ENCODE measurements at regions not wholly inside any gene's neighbourhood (a gene's known extent, or its start where the extent isn't known, plus 50 kb on each side); places are given as distances from the start of the nearest gene placed in this dataset.

DNA sequence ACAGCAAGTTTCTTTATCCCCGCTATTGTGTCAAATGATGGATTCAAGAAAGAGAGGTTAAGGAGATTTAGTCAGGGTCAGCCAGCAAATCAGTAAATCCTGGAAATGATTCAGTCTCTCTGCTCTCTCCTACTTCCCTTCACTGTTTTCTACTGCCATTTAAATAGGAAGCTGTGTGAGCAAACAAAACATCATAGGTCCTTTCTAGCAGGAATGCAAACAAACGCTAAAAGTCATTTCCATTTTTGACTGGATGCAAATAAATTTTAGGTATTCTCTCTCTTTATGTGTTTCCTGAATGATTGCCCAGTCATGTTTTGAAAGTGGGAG, 299.4 kb upstream of the RORA start:
- Histone ChIP-seq H3K4me3 (no peak overlapping the region), H3K27me3 (ENCODE audit: low read depth) (peaks cover 21% of the 10 kb centered on the region), H3K4me1 (no peaks in the 10 kb centered on the region), H3K36me3 (no peaks in the 10 kb centered on the region), H3K9me3 (replicated peaks) (no peaks in the 10 kb centered on the region), H3K27ac (replicated peaks) (no peak overlapping the region)
- TF ChIP-seq CTCF (IDR thresholded peaks at IDR 0.05; ENCODE audit: borderline replicate concordance), result no peak
- DNase-seq, result no peak
- intact Hi-C loops (cut with micrococcal nuclease), result no loop called here

DNA sequence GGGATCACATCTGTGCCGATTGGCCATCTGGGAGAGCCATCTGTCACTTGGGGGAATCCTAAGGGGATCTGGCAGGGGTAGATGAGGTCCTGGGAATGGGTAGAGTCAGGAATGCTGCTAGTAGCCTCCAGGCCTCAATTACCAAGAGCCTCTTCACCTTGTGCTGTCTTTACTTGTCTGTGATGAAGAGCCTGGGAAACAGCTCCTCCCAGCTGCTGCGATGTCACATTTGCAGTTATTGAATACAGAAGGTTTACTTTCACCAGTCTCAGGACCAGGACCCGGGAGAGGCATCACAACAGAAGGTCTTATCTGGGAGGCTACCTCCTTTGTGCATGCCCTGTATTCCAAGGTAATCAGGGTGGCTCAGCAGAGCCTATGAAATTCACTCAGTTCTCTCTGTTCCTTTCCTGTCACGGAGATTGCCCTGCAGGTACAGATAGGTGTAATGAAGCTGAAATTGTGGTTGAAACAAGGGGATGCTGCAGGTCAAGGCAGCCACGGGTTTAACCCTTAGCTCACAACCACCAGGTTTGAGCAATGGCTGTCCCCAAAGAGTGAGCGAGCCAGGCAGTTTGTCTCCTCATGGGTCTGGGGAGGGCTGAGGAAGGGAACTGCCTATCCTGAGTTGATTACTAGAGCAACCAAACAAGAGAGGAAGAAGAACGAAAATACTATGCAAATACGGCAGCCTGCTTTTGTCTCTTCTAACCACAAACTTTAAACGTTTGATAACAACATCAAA, 298.9 kb upstream of the RORA start:
- Histone ChIP-seq H3K27ac (replicated peaks) (no peak overlapping the region), H3K4me3 (no peak overlapping the region), H3K36me3 (no peaks in the 10 kb centered on the region), H3K9me3 (replicated peaks) (no peaks in the 10 kb centered on the region), H3K27me3 (ENCODE audit: low read depth) (peaks cover 21% of the 10 kb centered on the region), H3K4me1 (no peaks in the 10 kb centered on the region)
- no peak for TF ChIP-seq CTCF (IDR thresholded peaks at IDR 0.05; ENCODE audit: borderline replicate concordance)
- intact Hi-C loops (cut with micrococcal nuclease), result no loop called here
- no peak for DNase-seq

DNA sequence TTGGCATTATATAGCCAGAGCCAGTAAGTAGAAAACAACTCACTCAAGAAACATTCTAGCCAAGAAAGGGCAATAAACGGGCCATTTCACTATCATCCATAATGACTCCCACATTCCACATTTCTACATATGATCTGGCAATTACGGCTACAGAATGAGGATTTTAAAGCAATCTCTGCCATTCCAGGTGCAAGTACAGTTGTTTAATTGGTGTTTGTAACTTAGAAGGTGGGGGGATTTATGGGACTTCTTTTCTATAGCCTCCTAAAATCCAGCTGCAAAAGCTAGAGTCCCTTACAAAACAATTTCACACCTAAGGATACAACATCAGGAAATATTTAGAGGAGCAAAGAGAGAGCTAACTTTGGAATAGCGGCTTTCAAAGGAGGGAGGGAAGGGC, 295.4 kb upstream of the RORA start:
- H3K36me3 ChIP-seq, result no peaks in the 10 kb centered on the region
- intact Hi-C loops (cut with micrococcal nuclease), result no loop called here
- no peaks in the 10 kb centered on the region for H3K4me1 ChIP-seq
- no peak for TF ChIP-seq CTCF (IDR thresholded peaks at IDR 0.05; ENCODE audit: borderline replicate concordance)
- no peak overlapping the region for H3K4me3 ChIP-seq
- H3K9me3 ChIP-seq (replicated peaks), result no peaks in the 10 kb centered on the region
- DNase-seq, result no peak
- H3K27me3 ChIP-seq (ENCODE audit: low read depth), result peaks cover 26% of the 10 kb centered on the region
- no peak overlapping the region for H3K27ac ChIP-seq (replicated peaks)

DNA sequence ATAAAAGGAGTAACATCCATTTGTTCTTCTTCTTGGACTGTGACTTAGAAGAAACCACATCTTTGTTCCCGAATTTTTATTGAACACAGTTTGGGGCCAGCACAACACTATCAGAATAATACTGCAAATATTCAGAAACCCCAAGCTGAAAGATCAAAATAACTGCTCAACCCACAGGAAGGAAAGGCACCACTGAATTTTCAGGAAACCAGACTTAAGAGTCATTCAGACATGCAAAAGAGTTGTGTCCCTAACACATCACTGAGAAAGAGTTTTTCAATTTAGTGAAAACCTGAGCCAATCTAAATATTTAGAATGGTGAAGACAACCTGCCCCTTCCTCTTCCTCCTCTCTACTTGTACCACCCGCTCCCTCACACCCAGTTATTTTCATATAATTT, 295.0 kb upstream of the RORA start:
- H3K27ac ChIP-seq (replicated peaks), result no peak overlapping the region
- no peak overlapping the region for H3K4me3 ChIP-seq
- no peaks in the 10 kb centered on the region for H3K36me3 ChIP-seq
- H3K9me3 ChIP-seq (replicated peaks), result no peaks in the 10 kb centered on the region
- no peak for TF ChIP-seq CTCF (IDR thresholded peaks at IDR 0.05; ENCODE audit: borderline replicate concordance)
- peaks cover 25% of the 10 kb centered on the region for H3K27me3 ChIP-seq (ENCODE audit: low read depth)
- DNase-seq, result no peak
- no peaks in the 10 kb centered on the region for H3K4me1 ChIP-seq
- intact Hi-C loops (cut with micrococcal nuclease), result no loop called here

- no peak for TF ChIP-seq CTCF (IDR thresholded peaks at IDR 0.05; ENCODE audit: borderline replicate concordance)
- Histone ChIP-seq H3K27me3 (ENCODE audit: low read depth) (peaks cover 25% of the 10 kb centered on the region), H3K36me3 (no peaks in the 10 kb centered on the region), H3K4me3 (no peak overlapping the region), H3K9me3 (replicated peaks) (no peaks in the 10 kb centered on the region), H3K4me1 (no peaks in the 10 kb centered on the region), H3K27ac (replicated peaks) (no peak overlapping the region)
- intact Hi-C loops (cut with micrococcal nuclease), result no loop called here
- no peak for DNase-seq
These were observed 293.3 kb upstream of the RORA start for GRCh38 chr15:61522411-61522810.

Measured in left ventricle myocardium inferior (tissue), 1 donor.